SU-DHL-6 (cell line): ENCODE measurements at regions not wholly inside any gene's neighbourhood (a gene's known extent, or its start where the extent isn't known, plus 50 kb on each side); places are given as distances from the start of the nearest gene placed in this dataset.

Experiments
- H2AFZ ChIP-seq: fragments of 200-600 bp; sonication (generic); 2 replicates; pipeline ENCODE4 v1.6.1; 2014; ENCODE audit warnings: low read depth, mild to moderate bottlenecking, moderate library complexity, mixed read lengths, antibody characterized with exemption, low read length; ENCODE audit not compliant: severe bottlenecking
- H3F3A ChIP-seq: fragments of 200-600 bp; shearing (Covaris generic); 2 replicates; pipeline ENCODE4 v1.6.0; 2016; ENCODE audit warnings: antibody characterized with exemption, mild to moderate bottlenecking; ENCODE audit not compliant: insufficient read depth
- H3K27ac ChIP-seq: fragments of 200-600 bp; sonication (generic); 2 replicates; pipeline ENCODE4 v1.5.1; 2016; ENCODE audit warnings: low read depth, mild to moderate bottlenecking, low read length, moderate library complexity, mixed read lengths
- H3K27me3 ChIP-seq: fragments of 200-600 bp; sonication (generic), shearing (Covaris generic); 2 replicates; pipeline ENCODE4 v1.6.0; 2014; ENCODE audit warnings: mild to moderate bottlenecking, low read length
- H3K36me3 ChIP-seq: fragments of 200-600 bp; sonication (generic); 2 replicates; pipeline ENCODE4 v1.6.1; 2014; ENCODE audit warnings: mild to moderate bottlenecking, low read length, mixed read lengths
- H3K4me2 ChIP-seq: fragments of 300-600, 200-600 bp; shearing (Covaris generic), sonication (generic); 2 replicates; pipeline ENCODE4 v1.6.0; 2014; ENCODE audit warnings: low read length, low read depth, mild to moderate bottlenecking; ENCODE audit not compliant: poor library complexity, severe bottlenecking
- H3K4me3 ChIP-seq: fragments of 200-600 bp; sonication (generic); 2 replicates; pipeline ENCODE4 v1.5.1; 2014; ENCODE audit warnings: antibody characterized with exemption, low read length, mild to moderate bottlenecking, mixed read lengths; ENCODE audit not compliant: insufficient read depth, poor library complexity, severe bottlenecking
- H3K79me2 ChIP-seq: fragments of 200-600 bp; sonication (generic); 2 replicates; pipeline ENCODE4 v1.6.1; 2014; ENCODE audit warnings: mild to moderate bottlenecking, low read length, moderate library complexity; ENCODE audit not compliant: insufficient read depth
- H3K9ac ChIP-seq: fragments of 200-600 bp; sonication (generic); 2 replicates; pipeline ENCODE4 v1.7.0; 2014; ENCODE audit warnings: mild to moderate bottlenecking, low read length
- H3K9me2 ChIP-seq: fragments of 200-600 bp; sonication (generic); replicated peaks from 2 replicates; pipeline ENCODE4 v1.6.1; 2014; ENCODE audit warnings: low read length; ENCODE audit not compliant: insufficient read depth
- H3K9me3 ChIP-seq: fragments of 200-600 bp; sonication (generic); 2 replicates; pipeline ENCODE4 v1.6.1; 2014; ENCODE audit warnings: low read length, mixed read lengths; ENCODE audit not compliant: insufficient read depth
- H4K20me1 ChIP-seq: fragments of 200-600 bp; sonication (generic); 2 replicates; pipeline ENCODE4 v1.6.1; 2014; ENCODE audit warnings: low read depth, mild to moderate bottlenecking, antibody characterized with exemption, low read length, moderate library complexity, mixed read lengths
- CTCF ChIP-seq: fragments of 200-600 bp; sonication (generic); IDR thresholded peaks from one replicate; pipeline ENCODE4 v1.5.1; 2017; ENCODE audit warnings: antibody characterized with exemption, mild to moderate bottlenecking, low read length, moderate library complexity; ENCODE audit not compliant: insufficient read depth, poor library complexity, severe bottlenecking
- EZH2phosphoT487 ChIP-seq: fragments of 200-600 bp; sonication (generic), shearing (Covaris generic); conservative IDR thresholded peaks from 2 replicates; pipeline ENCODE4 v1.6.1; 2018; ENCODE audit warnings: mild to moderate bottlenecking, antibody characterized with exemption, low read length, moderate library complexity, mixed read lengths

GRCh38 chr5:93304456-93305250 lies 276.4 kb downstream of the NR2F1-AS1 start:
- H3K79me2 ChIP-seq = no peaks in the 10 kb centered on the region
- H3K9me3 ChIP-seq = no peaks in the 10 kb centered on the region
- no peak overlapping the region for H3K4me2 ChIP-seq
- no peak overlapping the region for H3K27ac ChIP-seq
- H2AFZ ChIP-seq = no peak overlapping the region
- H3K4me3 ChIP-seq = no peak overlapping the region
- no peaks in the 10 kb centered on the region for H3K9me2 ChIP-seq
- no peak for TF ChIP-seq EZH2phosphoT487
- no peak for TF ChIP-seq CTCF
- H3K36me3 ChIP-seq = no peaks in the 10 kb centered on the region
- H3K27me3 ChIP-seq = no peaks in the 10 kb centered on the region
- H3K9ac ChIP-seq = no peak overlapping the region
- H3F3A ChIP-seq = no peaks in the 10 kb centered on the region
- no peaks in the 10 kb centered on the region for H4K20me1 ChIP-seq

DNA sequence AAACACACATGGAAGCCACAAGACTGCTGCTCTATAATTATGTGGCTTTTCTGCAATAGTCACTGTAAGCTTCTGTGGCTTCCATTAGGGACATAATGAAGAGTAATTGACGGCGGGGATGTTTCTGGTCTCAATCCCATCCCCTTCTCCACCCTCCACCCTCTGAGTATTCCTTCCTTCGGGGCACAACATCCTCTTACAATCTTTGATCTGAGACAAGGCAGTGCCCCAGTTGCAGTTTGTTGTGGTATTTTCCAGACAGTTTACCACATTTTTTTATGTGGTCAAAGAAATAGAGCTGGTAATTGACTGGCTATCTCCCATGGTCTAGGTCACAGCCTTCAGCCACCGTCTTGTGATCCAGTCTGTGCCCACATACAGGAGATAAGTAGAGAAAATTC lies 277.7 kb downstream of the NR2F1-AS1 start:
- no peaks in the 10 kb centered on the region for H3K27me3 ChIP-seq

GRCh38 chr5:93302711-93303110 lies 278.3 kb downstream of the NR2F1-AS1 start:
- Histone ChIP-seq H3K9ac (no peak overlapping the region), H3K36me3 (no peaks in the 10 kb centered on the region), H3K4me3 (no peak overlapping the region), H3K27me3 (no peaks in the 10 kb centered on the region), H2AFZ (no peak overlapping the region), H3K27ac (no peak overlapping the region), H3F3A (no peaks in the 10 kb centered on the region), H3K4me2 (no peak overlapping the region), H3K9me2 (no peaks in the 10 kb centered on the region), H3K79me2 (no peaks in the 10 kb centered on the region), H4K20me1 (no peaks in the 10 kb centered on the region), H3K9me3 (no peaks in the 10 kb centered on the region)
- TF ChIP-seq EZH2phosphoT487 = no peak
- TF ChIP-seq CTCF = no peak

More for the DNA sequence above, 277.7 kb downstream of the NR2F1-AS1 start:
- Histone ChIP-seq H3K9ac (no peak overlapping the region), H3K79me2 (no peaks in the 10 kb centered on the region), H3K4me3 (no peak overlapping the region), H3K36me3 (no peaks in the 10 kb centered on the region), H3K4me2 (no peak overlapping the region), H3K9me3 (no peaks in the 10 kb centered on the region), H3F3A (no peaks in the 10 kb centered on the region), H3K9me2 (no peaks in the 10 kb centered on the region), H4K20me1 (no peaks in the 10 kb centered on the region), H3K27ac (no peak overlapping the region), H2AFZ (no peak overlapping the region)
- TF ChIP-seq CTCF (no peak), EZH2phosphoT487 (no peak)
